ENCODE measurements at regions not wholly inside any gene's neighbourhood (a gene's known extent, or its start where the extent isn't known, plus 50 kb on each side); places are given as distances from the start of the nearest gene placed in this dataset.

- Histone ChIP-seq H3K4me3 (ENCODE audit: low read depth, low read length, poor library complexity, severe bottlenecking) (no peak overlapping the region), H3K36me3 (ENCODE audit: insufficient read depth, low read length, poor library complexity, severe bottlenecking) (no peaks in the 10 kb centered on the region), H3K27ac (ENCODE audit: low read depth, low read length, poor library complexity, severe bottlenecking) (no peak overlapping the region), H3K4me1 (ENCODE audit: insufficient read depth, low read length, poor library complexity, severe bottlenecking) (no peaks in the 10 kb centered on the region), H3K27me3 (replicated peaks; ENCODE audit: insufficient read depth, low read depth, low read length, poor library complexity) (peaks cover 19% of the 10 kb centered on the region), H3K9me3 (ENCODE audit: low read depth, low read length, poor library complexity, severe bottlenecking) (no peaks in the 10 kb centered on the region)
- no TSS peak for BruUV-seq (replicated peaks)
- ChIA-PET CTCF (interaction anchor here (0.6 kb wide), 1 partner anchor 902 kb away, joined by 6 read pairs; no protein-coding TSS in a partner anchor), POLR2A (ENCODE audit: low non-redundant PET) (no interaction called here)
- TF ChIP-seq EZH2 (IDR thresholded peaks at IDR 0.05; ENCODE audit: borderline replicate concordance, low read depth, low read length, poor library complexity, severe bottlenecking), result no peak
- no peak for TF ChIP-seq CTCF (conservative IDR thresholded peaks at IDR 0.05; ENCODE audit: low read depth, low read length)
- DNase-seq (ENCODE audit: low spot score), result no peak
- intact Hi-C loops (cut with micrococcal nuclease; ENCODE audit: unreplicated experiment), result no loop called here
These were observed 75.7 kb upstream of the NKD1 start for GRCh38 chr16:50472472-50472871.

- intact Hi-C loops (cut with micrococcal nuclease; ENCODE audit: unreplicated experiment), result no loop called here
- Histone ChIP-seq H3K27ac (ENCODE audit: low read depth, low read length, poor library complexity, severe bottlenecking) (no peak overlapping the region), H3K4me3 (ENCODE audit: low read depth, low read length, poor library complexity, severe bottlenecking) (no peak overlapping the region), H3K27me3 (replicated peaks; ENCODE audit: insufficient read depth, low read depth, low read length, poor library complexity) (peaks cover 29% of the 10 kb centered on the region), H3K36me3 (ENCODE audit: insufficient read depth, low read length, poor library complexity, severe bottlenecking) (no peaks in the 10 kb centered on the region), H3K4me1 (ENCODE audit: insufficient read depth, low read length, poor library complexity, severe bottlenecking) (no peaks in the 10 kb centered on the region), H3K9me3 (ENCODE audit: low read depth, low read length, poor library complexity, severe bottlenecking) (no peaks in the 10 kb centered on the region)
- no peak for DNase-seq (ENCODE audit: low spot score)
- ChIA-PET POLR2A (ENCODE audit: low non-redundant PET) (interaction anchor here (0.6 kb wide), 1 partner anchor 361 kb away, joined by 4 read pairs; no protein-coding TSS in a partner anchor), CTCF (no interaction called here)
- BruUV-seq (replicated peaks), result no TSS peak
- TF ChIP-seq CTCF (conservative IDR thresholded peaks at IDR 0.05; ENCODE audit: low read depth, low read length) (no peak), EZH2 (IDR thresholded peaks at IDR 0.05; ENCODE audit: borderline replicate concordance, low read depth, low read length, poor library complexity, severe bottlenecking) (no peak)
These were observed 77.5 kb upstream of the NKD1 start for GRCh38 chr16:50470687-50471086.

- no peaks in the 10 kb centered on the region for H3K9me3 ChIP-seq (ENCODE audit: low read depth, low read length, poor library complexity, severe bottlenecking)
- peaks cover 29% of the 10 kb centered on the region for H3K27me3 ChIP-seq (replicated peaks; ENCODE audit: insufficient read depth, low read depth, low read length, poor library complexity)
- BruUV-seq (replicated peaks), result no TSS peak
- TF ChIP-seq EZH2 (IDR thresholded peaks at IDR 0.05; ENCODE audit: borderline replicate concordance, low read depth, low read length, poor library complexity, severe bottlenecking) (no peak), CTCF (conservative IDR thresholded peaks at IDR 0.05; ENCODE audit: low read depth, low read length) (no peak)
- POLR2A ChIA-PET (ENCODE audit: low non-redundant PET), result no interaction called here
- H3K36me3 ChIP-seq (ENCODE audit: insufficient read depth, low read length, poor library complexity, severe bottlenecking), result no peaks in the 10 kb centered on the region
- no peaks in the 10 kb centered on the region for H3K4me1 ChIP-seq (ENCODE audit: insufficient read depth, low read length, poor library complexity, severe bottlenecking)
- no peak for DNase-seq (ENCODE audit: low spot score)
- no peak overlapping the region for H3K4me3 ChIP-seq (ENCODE audit: low read depth, low read length, poor library complexity, severe bottlenecking)
- CTCF ChIA-PET, result no interaction called here
- no peak overlapping the region for H3K27ac ChIP-seq (ENCODE audit: low read depth, low read length, poor library complexity, severe bottlenecking)
- intact Hi-C loops (cut with micrococcal nuclease; ENCODE audit: unreplicated experiment), result no loop called here
These were observed 78.4 kb upstream of the NKD1 start for GRCh38 chr16:50469744-50470321.
